Muscle layer of duodenum (tissue), 2 donors: ENCODE measurements at regions not wholly inside any gene's neighbourhood (a gene's known extent, or its start where the extent isn't known, plus 50 kb on each side); places are given as distances from the start of the nearest gene placed in this dataset.

Source experiments
- H3K27ac ChIP-seq: one replicate; pipeline ENCODE4 v1.7.0; 2013; ENCODE audit warnings: mild to moderate bottlenecking, low read length
- H3K27me3 ChIP-seq: one replicate; pipeline ENCODE4 v1.7.0; 2013; ENCODE audit warnings: low read depth, mild to moderate bottlenecking, control low read depth, low read length
- H3K36me3 ChIP-seq, 2 donors: one replicate each; pipeline ENCODE4 v1.7.0; 2013; ENCODE audit warnings: low read length in 2 of 2, control low read depth in 1 of 2, mild to moderate bottlenecking in 1 of 2; ENCODE audit not compliant: insufficient read depth in 2 of 2, control insufficient read depth in 1 of 2
- H3K4me1 ChIP-seq, 2 donors: one replicate each; pipeline ENCODE4 v1.7.0; 2013; ENCODE audit warnings: low read length in 2 of 2, mild to moderate bottlenecking in 2 of 2, control low read depth in 1 of 2, moderate library complexity in 1 of 2; ENCODE audit not compliant: insufficient read depth in 2 of 2, control insufficient read depth in 1 of 2
- H3K4me3 ChIP-seq, 2 donors: one replicate each; pipeline ENCODE4 v1.7.0; 2013; ENCODE audit warnings: low read length in 2 of 2, low read depth in 1 of 2, mild to moderate bottlenecking in 1 of 2
- H3K9me3 ChIP-seq, 2 donors: one replicate each; pipeline ENCODE4 v1.7.0; 2013; ENCODE audit warnings: low read length in 2 of 2, control low read depth in 1 of 2, mild to moderate bottlenecking in 1 of 2; ENCODE audit not compliant: control insufficient read depth in 1 of 2
- donor health status: healthy.

DNA sequence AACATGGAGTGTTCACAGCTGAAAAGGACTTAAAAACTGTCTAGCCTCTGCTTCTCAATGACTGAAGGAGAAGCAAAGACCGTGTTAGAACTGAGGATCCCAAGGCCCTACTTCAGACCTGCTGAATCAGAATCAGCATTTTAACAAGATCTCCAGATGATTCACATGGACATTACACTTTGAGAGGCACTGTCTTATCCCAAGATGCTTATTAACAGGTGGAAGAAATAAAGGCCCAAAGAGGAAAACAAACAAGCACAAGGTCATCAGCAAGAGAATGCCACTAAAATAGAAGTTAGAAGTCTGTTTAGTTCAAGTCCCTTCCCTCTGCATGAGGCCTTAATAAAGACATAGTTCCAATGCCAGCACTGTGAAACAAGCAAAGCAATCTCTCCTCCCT lies 191.4 kb upstream of the BCL6 start:
- Histone ChIP-seq H3K36me3 (no peaks in the 10 kb centered on the region), H3K27me3 (no peaks in the 10 kb centered on the region), H3K27ac (no peak overlapping the region), H3K4me3 (no peak overlapping the region), H3K4me1 (no peaks in the 10 kb centered on the region), H3K9me3 (no peaks in the 10 kb centered on the region)

DNA sequence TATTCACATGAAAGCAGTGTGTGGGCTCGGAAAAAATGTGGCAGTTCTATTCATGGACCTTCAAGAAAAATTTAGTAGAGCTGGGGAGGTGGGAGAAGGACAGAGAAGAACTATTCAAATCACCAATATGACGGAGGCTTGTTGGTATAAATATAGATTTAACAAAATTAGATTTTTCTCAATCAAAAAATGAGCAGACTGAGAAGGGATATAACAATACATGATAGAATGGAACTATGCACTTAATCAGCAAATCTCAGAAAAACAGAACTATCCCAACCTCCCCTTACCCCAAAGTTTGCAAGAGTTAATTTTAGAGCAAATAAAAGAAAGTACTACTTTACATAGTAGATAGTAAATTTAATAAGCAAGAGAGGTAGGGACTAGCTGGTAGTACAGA lies 194.6 kb upstream of the BCL6 start:
- no peaks in the 10 kb centered on the region for H3K27me3 ChIP-seq
- no peak overlapping the region for H3K4me3 ChIP-seq
- H3K36me3 ChIP-seq = no peaks in the 10 kb centered on the region

DNA sequence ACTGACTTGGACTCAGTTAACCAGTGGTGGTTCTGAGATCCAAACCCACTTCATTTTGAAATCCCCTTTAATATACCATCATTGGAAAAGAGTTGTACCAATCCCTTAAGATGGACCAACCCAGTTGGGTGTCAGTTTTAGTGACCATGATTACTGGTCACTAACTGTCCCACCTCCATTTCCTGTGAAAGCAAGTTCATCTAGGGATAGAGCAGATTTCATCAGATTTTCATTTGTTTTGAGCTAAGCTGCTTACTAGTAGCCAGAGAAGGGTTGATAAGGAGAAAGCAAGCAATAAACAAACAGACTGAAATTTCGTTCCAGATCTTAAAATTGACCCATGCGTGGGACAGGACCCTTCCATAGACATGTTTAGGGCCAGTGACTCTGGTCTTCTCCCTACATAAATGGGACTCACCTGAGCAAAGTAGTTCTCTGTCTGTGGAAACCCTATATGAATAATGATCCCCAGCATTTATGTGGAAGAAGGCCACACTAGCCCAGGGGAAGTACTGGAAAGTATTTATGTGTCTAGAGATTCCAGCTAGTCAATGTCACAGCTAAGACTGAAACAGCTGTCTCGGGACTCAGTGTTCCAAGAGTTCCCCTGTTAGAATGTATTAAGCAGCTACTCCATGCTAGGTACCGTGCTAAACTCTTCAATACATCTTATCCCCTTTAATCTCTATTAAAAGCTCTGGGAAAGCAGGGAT lies 196.0 kb upstream of the BCL6 start:
- Histone ChIP-seq H3K9me3 (no peaks in the 10 kb centered on the region), H3K4me1 (no peaks in the 10 kb centered on the region), H3K27ac (no peak overlapping the region), H3K36me3 (no peaks in the 10 kb centered on the region), H3K27me3 (no peaks in the 10 kb centered on the region), H3K4me3 (no peak overlapping the region)

More for the DNA sequence above, 194.6 kb upstream of the BCL6 start:
- Histone ChIP-seq H3K4me1 (no peaks in the 10 kb centered on the region), H3K27ac (no peak overlapping the region), H3K9me3 (no peaks in the 10 kb centered on the region)

DNA sequence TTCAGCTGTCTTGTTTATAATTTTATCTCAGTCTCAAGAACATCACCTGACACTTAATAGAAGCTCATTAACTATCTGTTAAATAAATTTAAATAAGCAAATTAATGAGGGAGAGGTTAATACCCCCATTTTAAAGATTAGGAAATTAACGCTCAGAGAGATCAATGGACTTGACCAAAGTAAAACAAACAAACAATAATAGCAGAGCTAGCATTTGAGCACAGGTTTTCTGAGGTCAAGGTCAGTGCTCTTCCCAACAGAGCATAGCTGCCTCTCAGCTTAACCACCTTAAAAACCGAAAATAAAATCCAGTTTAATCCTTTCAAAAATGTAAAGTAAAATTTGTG lies 196.6 kb upstream of the BCL6 start:
- Histone ChIP-seq H3K4me3 (no peak overlapping the region), H3K36me3 (no peaks in the 10 kb centered on the region), H3K27ac (no peak overlapping the region), H3K9me3 (no peaks in the 10 kb centered on the region), H3K27me3 (no peaks in the 10 kb centered on the region), H3K4me1 (no peaks in the 10 kb centered on the region)

DNA sequence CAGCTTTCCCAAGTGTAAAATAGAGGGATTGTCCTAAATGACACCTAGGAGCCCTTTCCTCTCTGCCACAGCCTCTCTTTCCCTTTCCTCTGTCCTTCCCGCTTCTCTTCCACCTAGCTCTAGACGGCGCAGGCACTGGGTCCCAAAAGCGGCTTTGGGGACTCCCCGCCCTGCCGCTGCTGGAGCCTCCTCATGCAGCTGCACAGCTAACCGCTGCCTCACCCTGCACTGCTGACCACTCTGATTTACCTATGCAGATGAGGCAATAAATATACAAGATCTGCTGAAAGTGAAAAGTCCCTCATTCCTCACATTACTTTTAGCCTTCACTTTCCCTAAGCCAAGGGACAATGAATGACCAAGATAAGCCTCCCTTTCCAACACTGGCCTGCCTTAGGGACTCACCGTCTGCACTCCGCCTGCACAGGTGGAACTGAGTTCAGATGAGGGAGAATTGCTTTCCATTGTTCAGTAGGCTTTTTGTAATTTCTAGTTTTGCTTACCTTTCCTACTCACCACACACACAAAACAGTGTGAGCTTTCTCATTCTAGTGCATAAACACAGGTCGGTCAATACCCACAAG lies 197.5 kb upstream of the BCL6 start:
- Histone ChIP-seq H3K36me3 (no peaks in the 10 kb centered on the region), H3K4me1 (no peaks in the 10 kb centered on the region), H3K4me3 (no peak overlapping the region), H3K27me3 (no peaks in the 10 kb centered on the region), H3K27ac (no peak overlapping the region), H3K9me3 (no peaks in the 10 kb centered on the region)

DNA sequence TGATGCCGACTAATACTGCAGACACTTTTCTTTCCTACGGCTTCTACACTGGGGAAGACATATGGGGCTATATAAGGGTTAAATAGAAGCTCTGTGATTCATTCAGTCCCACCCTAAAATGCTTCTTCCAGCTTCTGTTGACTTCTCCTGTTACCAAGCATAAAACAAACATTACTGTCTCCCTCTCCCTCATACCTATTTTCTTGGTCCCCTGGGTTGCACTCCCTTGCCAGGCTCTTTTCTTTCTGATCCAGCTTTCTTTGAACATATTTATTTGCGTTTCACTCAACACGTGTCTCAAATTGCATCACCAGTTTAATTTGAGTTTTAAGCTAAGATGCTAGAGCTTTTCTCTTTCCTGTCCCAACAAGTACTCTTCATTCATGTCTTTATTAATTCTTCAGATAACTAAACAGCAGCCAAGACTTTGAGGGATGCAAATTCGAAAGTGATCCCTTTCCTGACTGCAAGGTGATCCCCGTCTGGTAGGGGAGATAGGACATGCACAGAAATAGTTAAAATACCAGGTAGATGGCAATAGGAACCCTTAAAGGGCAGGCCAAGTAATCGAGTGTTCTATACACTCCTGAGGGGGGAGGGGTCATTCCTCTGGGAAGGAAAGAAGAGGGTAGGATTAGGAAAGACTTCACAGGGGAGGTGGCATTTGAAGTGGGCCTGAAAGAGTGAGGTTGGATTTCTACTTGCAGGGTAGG lies 198.6 kb upstream of the BCL6 start:
- H3K27ac ChIP-seq = no peak overlapping the region
- H3K4me3 ChIP-seq = no peak overlapping the region
- no peaks in the 10 kb centered on the region for H3K4me1 ChIP-seq
- no peaks in the 10 kb centered on the region for H3K27me3 ChIP-seq
- H3K9me3 ChIP-seq = no peaks in the 10 kb centered on the region
- no peaks in the 10 kb centered on the region for H3K36me3 ChIP-seq

DNA sequence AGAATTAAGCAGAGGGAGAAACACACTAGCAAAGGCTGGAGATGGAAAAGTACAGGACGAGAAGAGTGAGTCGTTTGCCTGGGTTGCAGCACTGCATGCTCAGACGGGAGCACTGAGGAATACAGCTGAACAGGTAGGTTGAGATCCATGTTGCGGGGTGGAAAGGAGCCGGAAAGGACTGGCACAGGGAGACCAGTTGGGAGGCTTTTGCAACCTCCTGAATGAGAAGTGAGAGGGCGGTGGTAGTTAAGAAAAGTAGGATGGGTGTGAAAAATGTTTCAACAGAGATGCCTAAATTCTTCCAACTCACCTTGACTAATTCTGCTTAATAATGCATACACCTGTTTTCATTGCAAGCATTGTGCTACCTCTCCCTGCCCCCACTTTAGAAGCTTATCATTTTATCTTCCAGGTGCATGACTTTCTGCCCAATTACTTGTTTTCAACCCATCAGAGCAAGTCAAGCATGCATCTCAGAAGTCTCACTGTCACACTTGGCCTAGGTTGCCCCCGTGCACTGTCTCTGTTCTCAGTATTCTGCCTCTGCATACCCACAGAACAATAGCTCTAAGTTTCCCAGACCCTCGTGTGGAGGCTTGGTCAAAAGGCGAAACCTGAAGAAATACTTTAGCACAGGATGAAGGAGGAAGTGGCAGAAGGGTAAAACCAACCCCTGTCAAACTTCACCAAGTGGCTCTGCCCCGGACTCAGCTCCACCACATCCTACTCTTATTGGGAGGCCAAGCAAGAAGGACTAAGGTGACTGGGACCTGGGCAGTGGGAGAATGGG lies 199.3 kb upstream of the BCL6 start:
- Histone ChIP-seq H3K36me3 (no peaks in the 10 kb centered on the region), H3K4me3 (no peak overlapping the region), H3K27ac (no peak overlapping the region), H3K27me3 (no peaks in the 10 kb centered on the region), H3K4me1 (no peaks in the 10 kb centered on the region), H3K9me3 (no peaks in the 10 kb centered on the region)

DNA sequence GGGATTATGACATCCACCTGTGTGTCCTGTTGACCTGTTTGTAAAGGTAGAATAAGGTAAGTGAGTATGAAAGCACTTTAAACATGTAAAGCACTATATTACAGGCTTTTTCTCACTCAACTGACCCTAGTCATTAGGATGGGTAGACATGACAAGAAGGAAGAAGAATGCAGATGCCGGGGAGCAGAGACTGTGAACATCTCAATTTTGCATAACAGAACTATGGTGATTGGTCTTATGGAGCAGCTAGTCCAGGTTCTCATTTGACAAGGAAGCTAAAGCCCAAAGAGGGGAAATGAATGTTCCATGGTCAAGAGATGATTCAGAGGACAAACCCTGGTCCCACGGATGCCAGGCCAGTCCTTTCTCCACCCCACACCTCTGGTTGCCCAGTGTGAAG lies 200.1 kb upstream of the BCL6 start:
- Histone ChIP-seq H3K27ac (no peak overlapping the region), H3K36me3 (no peaks in the 10 kb centered on the region), H3K4me1 (no peaks in the 10 kb centered on the region), H3K4me3 (no peak overlapping the region), H3K9me3 (no peaks in the 10 kb centered on the region), H3K27me3 (no peaks in the 10 kb centered on the region)

DNA sequence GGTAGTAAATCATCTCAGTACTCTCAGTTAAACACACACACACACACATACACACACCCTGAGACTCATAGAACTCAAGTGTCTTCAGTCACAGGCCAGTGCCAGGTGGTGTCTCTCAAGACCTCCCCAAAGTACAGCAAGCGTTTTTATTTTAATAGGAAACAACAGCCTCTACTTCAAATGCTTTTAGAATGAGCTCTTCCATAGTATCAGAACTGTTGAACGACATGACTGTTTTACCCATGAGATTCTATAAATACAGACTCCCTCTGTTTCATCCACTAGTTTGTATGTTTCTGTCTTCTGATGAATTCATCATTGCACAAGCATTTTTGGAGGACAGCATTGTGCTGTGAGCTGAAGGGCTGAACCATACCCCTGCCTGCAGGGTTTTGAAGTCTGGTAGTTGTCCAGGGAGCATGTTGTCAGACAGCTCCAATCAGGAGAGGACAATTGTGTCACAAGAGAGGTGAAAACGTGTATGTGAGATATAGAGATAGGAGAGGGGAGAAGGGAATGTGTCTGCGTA lies 201.0 kb upstream of the BCL6 start:
- H3K27ac ChIP-seq = no peak overlapping the region
- no peaks in the 10 kb centered on the region for H3K9me3 ChIP-seq
- H3K36me3 ChIP-seq = no peaks in the 10 kb centered on the region
- H3K4me1 ChIP-seq = no peaks in the 10 kb centered on the region
- H3K4me3 ChIP-seq = no peak overlapping the region
- no peaks in the 10 kb centered on the region for H3K27me3 ChIP-seq

DNA sequence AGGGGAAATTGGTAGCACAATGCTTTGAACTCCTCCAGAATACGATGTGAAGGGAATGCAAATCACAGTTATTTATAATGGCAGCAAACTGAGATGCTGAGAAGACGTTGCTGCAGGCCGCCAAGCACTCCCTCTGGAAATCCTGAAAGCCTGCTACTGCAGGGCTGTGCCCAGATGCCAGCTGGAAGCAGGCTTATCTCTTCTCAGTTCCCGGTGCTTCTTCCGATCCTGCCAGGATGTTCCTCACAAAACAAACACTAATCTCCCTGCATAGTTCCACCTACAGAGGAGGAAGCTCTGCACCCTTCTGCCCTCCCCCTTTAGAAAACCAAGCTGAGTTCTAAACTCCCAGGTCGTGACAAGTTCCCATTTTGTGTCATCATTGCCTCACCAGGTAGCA lies 201.7 kb upstream of the BCL6 start:
- Histone ChIP-seq H3K27ac (no peak overlapping the region), H3K4me1 (no peaks in the 10 kb centered on the region), H3K9me3 (no peaks in the 10 kb centered on the region), H3K4me3 (no peak overlapping the region), H3K27me3 (no peaks in the 10 kb centered on the region), H3K36me3 (no peaks in the 10 kb centered on the region)
